Liver (tissue), 2 donors: ENCODE measurements at regions not wholly inside any gene's neighbourhood (a gene's known extent, or its start where the extent isn't known, plus 50 kb on each side); places are given as distances from the start of the nearest gene placed in this dataset.

Experiments
- CTCF ChIP-seq: fragments of 150-350 bp; IDR thresholded peaks from 2 replicates; pipeline ENCODE4 v1.5.1; 2017; ENCODE audit warnings: improper control_type of control experiment, low read depth, low read length; ENCODE audit not compliant: missing input control
- ZBTB33 ChIP-seq: IDR thresholded peaks from 2 replicates; pipeline ENCODE4 v1.6.1; 2016; ENCODE audit warnings: antibody characterized with exemption
- donor health status: healthy.

- TF ChIP-seq ZBTB33 = no peak
- TF ChIP-seq CTCF = no peak
Observed at GRCh38 chr5:52328220-52328806, 459.4 kb upstream of the ITGA1 start.
